COR-L47 (cell line): ENCODE measurements at regions not wholly inside any gene's neighbourhood (a gene's known extent, or its start where the extent isn't known, plus 50 kb on each side); places are given as distances from the start of the nearest gene placed in this dataset.
A peak's percentile ranks its signal among the peaks of the same experiment; 100 is the strongest.
"Not testable (repeated sequence)": the region's sequence is repeated elsewhere in the genome, so short reads cannot be mapped to it uniquely, and the experiment has no call there.

Experiments
- DNase-seq: peaks from one replicate; lab custom pipeline; 2025; lab: John Stamatoyannopoulos, UW

DNA sequence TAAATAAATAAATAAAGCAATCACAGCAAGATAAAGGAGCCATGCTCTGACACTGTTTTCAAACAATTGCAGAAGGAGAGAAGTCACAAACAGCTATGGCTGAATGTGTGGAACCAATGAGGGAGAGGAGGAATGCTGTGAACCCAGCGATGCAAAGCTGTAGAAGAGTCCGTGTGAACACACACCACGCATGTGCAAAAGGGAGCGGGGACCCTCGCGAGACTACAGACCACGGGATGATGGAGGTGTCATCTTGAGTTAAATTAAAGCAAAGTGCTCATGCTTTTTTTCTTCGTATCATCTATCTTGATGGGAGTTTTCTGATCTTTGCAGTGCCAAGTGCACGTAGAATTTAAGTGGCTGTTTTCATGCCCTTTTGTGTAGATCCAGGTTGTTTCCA, 123.8 kb upstream of the CDH5 start:
- DNase-seq, result no peak

DNA sequence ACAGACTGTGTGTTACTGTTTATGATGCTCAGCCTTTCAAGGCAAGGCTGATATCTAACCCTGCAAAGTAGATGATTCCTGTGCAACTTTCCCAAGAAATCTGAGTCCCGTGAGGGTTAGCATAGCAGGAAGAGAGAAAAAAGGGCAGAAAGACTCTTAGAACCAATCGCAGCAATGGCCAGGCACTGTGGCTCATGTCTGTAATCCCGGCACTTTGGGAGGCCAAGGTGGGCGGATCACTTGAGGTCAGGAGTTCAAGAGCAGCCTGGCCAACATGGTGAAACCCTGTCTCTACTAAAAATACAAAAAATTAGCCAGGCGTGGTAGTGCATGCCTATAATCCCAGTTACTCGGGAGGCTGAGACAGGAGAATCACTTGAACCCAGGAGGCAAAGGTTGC, 124.3 kb upstream of the CDH5 start:
- DNase-seq, result not testable (repeated sequence)

DNA sequence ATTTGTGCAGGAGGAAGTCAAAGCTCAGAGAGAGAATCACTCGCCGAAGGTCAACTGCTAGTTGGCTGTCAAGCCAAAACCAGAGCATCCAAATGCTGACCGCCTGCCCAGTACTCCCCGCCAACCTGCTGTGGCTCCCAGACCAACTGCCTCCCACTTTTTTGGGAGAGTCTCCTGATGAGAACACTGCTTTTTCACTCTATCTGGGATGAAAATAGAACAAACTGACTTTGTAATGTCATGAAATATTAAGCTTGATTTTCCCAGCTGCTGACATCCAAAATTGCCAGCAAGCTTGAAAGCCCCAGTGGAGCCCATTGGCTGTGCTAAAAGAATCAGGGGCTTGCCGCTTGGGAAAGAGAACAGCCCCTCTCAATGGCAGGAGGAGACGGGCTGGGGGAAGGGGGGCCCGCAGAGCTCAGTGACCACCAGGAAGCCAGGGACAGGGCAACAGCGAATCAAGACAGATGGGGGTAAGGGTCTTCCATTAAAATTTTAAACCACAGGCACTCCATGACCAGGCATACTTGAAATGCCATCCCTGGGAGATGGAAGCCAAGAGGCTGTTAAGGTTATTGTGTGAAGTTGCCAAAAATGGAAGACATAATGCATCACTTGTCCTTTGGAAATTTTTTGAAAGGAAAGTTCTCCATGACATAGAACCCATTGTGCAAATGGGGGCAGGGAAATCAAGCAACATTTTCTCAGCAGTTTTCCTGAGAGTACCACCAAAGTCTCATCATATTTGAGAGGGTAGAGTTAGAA, 125.7 kb upstream of the CDH5 start:
- no peak for DNase-seq

DNA sequence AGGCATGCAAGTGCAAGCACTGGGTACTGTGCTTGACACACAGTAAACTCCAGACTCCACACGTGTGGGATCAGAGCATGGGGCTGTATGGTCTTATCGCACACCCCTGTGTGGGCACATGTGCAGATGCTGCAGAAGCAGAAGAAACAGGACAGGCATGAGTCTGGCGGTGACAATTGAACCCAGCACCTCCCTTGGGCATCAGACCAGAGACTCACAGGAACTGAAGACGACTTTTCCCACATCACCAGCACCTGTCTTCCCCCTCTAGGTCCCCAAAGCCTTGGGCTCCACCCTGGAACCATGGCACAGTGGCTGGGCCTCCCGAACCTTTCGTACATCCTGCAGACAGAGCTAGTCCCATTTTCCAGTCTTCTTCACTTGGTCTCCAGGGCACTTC, 126.4 kb upstream of the CDH5 start:
- no peak for DNase-seq

DNA sequence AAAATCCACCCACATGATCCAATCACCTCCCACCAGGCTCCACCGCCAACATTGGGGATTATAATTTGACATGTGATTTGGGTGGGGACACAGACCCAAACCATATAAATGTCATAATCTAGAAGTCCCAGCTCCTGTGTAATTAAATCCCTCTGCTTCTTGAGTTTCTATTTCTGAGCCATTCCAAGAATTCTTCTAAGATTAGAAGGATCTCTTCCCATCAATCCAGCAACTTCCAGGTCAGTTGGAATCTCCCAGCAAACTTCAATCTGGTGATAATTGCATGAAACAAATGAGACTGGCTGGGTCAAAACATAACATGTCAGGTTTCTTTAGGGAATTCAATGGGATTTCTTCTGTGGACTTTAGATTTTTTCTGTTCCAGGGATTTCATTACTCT, 127.8 kb upstream of the CDH5 start:
- no peak for DNase-seq

DNA sequence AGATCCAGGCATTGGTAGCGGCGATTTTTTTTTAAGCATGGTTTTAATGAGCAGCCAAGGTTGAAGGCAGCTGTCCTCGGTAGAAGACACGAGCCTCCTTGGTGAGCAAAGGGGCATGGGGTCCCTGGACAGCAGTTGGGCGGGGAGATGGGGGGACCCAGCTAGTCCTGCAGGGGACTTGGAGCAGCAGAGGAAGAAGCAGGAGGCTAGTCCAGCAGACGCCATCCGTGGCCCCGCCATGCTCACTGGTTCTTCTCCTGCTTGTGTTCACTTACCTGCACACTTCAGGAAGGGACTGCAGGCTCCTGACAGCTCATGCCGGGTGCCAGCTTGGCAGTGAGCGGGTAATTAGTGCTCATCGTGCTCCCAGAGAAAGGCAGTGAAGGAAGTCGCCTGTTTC, 130.2 kb upstream of the CDH5 start:
- DNase-seq, result no peak

DNA sequence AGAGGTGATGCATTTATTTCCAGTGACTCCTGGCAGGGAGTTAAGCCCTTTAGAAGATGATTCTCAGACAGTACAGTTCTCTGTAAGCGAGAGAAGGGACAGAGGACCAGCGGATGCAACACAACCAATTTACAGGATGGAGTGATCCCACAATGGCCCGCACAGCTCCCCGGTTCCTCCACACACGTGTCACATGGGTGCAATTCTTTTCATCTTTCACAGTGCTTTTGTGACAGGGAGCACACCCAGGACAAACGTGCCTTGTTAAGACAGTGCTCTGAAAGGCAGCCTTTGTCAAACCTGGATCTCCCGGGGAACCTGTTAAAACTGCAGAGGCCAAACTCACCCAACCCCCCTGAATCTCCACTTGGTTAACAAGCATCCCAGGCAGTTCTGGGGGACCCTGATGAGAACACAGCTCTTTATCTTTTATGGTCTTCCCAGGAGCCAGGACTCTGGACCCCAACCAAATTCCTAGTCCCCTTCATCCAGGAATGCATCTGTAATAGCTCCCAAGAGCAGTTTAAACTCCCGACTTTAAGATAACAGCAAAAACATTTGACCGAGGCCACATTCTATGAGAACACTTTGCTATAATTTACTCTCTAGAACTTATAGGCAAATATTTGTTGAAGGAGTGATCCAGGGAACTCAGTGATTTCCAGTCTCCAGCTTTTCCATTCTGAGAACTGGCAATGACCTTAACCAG, 134.9 kb upstream of the CDH5 start:
- no peak for DNase-seq

DNA sequence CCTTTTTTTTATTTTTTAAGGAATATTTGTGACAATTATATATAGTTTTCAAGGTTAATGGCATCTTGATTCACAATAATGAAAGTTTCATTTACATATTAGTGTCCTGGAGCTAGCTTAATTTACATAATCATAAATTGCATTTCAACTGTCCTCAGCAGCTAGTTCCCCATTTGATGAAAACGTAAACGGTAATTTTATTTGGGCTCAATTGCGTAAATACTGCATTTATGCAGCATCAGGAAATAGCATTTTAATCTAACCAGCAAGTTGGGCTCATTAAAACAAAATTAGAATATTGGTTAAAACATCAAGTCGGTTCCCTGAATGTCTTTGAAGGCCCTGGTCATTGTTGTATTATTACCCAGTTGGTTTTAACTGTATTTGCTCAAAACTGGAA, 136.8 kb upstream of the CDH5 start:
- DNase-seq, result no peak

DNA sequence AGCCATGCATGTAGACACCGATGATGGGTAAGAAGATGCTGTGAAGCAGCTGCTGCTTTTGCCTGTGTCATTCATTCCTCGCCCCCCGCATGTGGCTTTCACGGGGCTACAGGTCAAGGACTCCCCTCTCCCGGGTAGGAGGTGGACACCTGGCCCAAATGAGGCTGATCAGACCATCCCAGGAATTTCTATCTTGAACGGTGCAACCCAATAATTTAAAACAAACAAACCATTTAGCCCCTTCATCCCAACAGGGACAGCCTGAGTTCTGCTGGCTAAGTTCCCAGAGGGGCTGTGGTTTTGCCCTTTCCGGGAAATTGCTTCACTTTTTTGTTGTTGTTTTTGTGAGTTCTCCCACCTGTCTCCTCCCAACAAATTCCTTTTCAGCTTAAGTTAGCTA, 137.7 kb upstream of the CDH5 start:
- no peak for DNase-seq

DNA sequence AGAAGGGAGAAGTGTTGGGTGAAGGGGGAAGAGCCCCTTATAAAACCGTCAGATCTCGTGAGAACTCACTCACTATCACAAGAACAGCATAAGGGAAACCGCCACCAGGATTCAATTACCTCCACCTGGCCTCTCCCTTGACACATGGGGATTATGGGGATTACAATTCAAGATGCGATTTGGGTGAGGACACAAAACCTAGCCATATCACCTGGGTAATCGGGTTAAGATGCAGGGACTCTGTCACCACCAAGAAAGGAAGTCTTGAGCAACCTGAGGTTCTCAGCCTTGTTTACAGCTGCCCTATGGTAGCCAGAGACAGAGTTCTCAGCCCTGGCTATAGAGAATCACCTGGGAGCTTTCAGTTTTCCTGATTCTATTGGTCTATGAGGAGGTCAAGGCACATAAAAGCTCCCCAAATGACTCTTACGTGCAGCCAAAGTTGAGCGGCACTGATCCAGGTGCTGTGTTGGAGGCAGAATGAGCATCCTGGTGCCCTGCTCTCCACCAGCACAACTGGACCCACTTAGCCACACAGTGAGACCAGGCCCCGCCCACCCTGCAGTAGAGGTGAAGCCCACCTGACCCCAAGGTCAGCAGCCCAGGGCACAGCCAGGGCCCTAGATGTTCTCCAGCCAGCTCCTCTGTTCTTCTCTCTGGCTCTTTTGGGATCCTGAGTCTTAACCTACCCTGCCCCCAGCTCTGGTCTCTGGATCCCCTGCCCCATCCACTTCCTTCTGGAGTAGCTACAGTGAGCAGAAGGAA, 138.5 kb upstream of the CDH5 start:
- no peak for DNase-seq

DNA sequence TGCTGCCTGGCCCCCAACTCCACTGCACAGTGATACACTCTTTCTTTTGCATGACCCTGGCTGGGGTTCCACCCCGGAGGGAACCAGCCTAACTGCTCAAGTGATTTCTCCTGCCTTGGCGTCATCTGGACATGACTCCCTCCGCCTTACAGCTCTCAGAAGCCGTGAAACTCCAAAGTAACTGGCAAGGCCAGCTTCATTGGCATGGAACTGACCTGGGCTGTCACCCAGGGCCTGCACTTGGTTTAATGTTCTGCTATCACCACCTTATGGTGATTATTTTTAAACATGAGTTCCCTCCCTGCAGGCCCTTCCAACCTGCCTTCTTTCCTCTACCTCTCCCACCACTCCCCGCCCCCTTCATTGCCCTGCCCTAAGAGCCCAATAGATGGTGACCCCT, 139.7 kb upstream of the CDH5 start:
- no peak for DNase-seq

DNA sequence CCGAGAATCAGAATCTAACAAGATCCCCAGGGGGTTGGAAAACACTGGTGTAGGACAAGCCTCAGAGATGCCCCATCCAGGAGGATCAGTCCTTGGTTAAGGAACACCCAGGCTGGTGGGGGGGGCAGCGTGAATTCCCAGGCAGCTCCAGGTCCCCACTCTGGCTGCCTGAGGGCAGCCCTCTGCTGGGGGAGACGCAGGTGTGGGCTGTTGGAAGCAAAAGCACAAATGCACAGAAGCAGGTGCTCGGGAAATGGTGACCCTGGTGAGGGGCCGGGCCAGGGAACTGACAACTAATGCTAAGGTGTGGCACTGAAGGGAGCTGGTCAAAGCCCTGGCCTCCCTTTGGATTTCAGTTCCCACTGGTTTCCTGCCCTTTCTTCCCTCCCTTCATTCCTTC, 140.8 kb upstream of the CDH5 start:
- DNase-seq, result no peak

DNA sequence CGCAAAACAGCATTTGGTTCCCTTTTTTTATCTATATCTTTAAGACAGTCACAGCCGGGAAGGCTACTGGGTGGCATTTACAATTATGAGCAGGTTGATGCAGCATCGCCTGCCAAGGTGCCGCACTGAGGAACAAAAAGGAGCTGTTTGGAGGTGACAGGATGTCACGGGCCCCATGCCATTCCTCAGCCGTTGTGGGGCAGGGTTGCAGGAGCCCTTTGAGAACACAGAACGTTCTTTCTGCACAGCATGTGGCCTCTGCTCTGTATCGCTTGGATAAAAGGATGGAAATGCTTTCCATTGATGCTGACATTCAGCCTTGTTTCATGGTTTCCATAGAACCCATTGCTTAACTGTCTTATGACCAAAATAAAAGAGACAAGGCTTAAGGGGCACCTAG, 141.9 kb upstream of the CDH5 start:
- no peak for DNase-seq

DNA sequence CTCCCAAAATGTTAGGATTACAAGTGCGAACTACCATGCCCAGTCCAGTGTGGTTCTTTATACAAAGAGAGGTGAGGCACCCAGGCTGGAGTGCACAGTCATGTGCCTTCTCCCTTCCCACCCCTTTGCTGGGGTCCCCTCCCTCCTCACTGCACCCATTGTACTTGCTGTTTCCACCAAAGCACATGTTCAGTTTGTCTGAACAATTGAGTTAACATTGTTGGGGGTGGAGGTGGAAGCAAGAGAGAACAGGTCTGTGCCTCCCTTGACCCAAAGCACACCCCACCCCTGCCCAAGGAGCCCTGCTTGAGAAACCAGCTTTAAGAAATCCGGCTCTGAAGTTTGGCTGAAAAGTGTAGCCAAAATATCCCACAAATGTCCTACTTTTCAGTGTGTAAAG, 142.3 kb upstream of the CDH5 start:
- DNase-seq, result no peak

DNA sequence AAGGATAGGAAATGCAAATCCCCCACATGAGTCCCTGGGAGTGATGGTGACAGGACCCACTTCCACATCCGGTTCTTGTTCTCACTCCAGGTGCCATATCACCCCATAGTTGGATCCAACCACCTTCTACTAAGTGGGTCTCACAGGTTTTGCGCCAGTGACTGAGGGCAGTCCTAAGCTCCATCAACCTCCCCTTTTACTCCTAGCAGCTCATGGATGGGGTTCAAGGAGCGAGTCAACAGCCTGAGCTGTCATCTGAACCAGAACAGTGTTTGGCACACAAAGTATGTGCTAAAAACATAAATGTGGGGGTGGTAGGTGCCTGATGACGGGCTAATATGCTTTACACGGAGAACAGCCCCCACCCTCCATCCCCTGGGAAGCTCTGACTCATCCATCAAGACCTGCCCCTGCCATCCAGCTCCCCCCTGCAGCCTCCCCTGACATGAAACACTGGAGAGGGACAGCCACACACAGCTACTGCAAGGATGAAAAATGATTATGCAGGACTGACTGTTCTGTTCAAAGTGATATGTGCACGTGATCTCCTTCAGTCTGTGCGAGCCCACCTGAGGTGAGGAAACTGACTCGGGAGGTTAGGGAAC, 143.2 kb upstream of the CDH5 start:
- no peak for DNase-seq

DNA sequence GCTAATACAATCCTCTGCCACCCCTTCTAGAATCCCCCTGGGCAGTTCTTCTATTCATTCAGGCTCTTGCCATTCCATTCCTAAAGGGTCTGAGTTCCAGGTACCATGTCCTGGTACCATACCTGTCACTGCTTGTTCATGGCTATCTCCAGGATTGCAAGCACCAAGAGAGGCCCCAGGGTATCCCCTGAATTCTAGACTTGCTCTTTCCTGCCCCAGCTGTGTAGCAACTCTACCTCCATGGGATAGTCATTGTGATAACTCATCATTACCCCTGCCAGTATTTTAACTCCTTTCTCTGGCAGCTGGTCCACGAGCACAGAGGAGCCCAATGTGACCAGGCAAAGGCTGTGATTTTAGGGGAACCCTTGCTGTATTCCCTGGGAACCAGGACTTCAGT, 143.7 kb upstream of the CDH5 start:
- DNase-seq, result no peak

DNA sequence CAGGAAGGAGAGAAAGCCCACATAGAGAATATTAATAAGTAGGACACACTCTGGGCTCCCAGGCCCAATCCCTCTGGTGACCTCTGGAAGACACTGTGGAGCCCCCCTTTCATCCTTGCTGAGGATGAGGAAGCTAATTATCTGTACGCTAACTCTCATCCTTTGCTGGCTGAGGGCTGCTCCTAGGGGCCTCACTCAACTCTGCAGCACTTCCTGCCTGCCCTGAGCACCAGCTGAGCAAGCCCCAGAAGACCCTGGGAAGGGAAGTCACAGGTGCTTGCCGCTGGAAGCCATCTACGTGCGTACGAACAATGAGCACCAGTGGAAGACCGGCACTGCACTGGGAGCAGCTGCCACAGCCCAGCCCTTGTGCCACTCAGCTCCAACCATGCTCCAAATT, 145.8 kb upstream of the CDH5 start:
- DNase-seq, result no peak

DNA sequence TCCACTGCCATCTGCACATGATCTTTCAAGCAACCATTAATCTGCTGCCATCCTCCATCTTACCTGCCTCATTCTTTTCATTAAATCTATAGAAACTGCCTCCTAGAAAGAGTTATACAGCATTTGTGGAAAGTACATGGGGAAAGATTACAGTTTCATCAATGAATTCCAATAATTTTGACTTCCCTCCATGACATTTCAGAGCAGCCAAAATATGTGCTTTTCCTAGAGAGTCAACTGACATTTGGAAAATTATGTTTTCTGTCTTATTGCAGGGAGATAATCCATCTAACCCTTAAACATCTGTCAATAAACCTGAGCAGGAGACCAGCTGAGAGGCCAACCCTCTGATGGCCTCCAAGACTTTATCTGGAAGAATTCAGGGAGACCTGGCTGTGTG, 147.0 kb upstream of the CDH5 start:
- DNase-seq, result no peak

DNA sequence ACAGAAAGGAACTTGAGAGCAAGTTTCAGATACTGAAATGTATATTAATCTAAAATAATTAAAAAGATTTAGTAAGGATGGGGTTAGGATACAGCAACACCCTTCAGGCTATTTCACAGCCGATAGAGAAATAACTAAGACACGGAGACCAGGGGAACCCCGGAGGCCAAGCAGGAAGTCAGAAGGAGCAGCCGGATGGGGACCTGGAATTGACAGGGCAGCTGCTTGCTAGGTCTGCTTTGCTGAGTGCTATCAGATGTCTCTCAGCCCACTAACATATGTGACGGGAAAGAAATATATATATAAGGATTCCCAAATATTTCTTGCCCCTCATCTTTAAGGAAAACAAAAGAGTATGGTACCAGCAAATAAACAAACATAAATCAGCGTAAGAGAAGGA, 154.1 kb upstream of the CDH5 start:
- DNase-seq, result no peak

DNA sequence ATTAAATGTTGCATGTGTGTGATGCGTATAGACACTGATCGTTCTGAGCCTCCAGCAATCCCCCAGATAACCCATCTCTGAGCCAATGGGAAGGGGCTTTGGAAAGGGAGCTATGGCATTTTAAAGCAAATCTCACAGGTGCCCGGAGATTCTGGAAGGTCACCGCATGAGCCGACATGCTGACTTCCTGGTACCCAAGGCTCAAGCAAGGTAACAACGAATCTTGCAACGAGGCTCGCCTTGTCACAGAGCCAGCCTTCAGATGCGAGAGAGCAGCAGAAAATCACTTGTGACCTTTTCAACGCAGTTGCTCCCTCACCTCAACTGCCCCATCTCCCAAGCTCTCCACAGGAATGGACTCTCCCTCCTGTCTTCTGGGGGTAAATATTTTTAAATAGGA, 154.8 kb upstream of the CDH5 start:
- DNase-seq, result no peak

DNA sequence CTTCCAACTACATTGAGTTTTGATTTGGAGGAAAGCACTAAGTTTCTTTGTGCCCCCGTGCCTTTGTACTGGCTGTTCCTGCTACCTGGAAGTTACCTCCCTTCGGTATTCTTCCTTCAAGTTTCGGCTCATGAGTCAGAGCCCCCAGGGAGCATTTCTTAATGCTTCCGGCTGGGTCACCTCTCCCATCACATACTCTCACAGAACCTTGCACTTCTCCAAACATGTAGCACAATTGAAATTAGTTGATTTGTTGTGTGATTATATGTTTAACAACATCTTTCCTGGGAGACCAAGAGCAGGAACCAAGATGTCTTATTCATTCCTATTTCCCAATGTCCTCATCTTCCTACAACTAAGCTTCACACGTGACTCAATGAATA, 158.6 kb upstream of the CDH5 start:
- DNase-seq, result no peak

DNA sequence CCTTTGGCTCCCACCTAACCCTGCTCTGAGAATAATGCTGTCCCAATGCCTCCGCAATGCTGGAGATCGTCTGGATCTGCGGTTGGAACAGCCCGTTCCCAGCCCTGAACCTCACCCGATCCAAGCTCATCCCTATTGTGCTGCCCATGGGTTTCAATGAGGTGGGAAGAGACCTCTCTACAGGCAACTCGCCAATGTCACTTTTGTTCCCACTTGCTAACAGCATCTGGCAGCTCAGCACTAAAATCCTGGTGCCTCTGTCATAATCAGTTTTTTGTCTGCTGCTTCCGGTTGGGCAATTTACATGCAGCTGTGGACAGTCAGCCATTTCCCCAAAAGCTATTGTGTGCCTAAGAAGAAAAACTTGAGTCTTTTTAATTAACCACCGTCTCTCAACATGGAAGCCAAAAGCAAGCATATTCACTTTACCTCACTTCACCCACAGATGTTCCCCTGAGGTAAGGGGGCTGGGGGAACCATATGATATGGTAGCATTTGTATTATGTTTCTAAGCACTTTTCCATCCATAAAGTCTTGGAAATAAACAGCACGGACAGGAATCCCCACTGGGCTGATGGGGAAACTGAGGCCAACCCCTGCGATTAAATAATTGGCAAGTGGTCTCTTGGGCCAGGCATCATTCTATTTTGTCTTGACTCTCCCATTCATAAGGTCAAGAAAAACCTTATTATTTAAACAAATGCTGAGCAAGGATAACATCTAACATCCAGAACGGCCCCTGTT, 159.2 kb upstream of the CDH5 start:
- peak; percentile 80 for DNase-seq
